GM19099 (cell line): ENCODE measurements at regions not wholly inside any gene's neighbourhood (a gene's known extent, or its start where the extent isn't known, plus 50 kb on each side); places are given as distances from the start of the nearest gene placed in this dataset.

Experiments
- POLR2A ChIP-seq: IDR thresholded peaks from 3 replicates; pipeline ENCODE4 v1.6.1; 2011; ENCODE audit warnings: low read depth; ENCODE audit not compliant: insufficient read length; ENCODE audit errors: extremely low read depth

- TF ChIP-seq POLR2A: no peak
These were observed 469.5 kb upstream of the ZMIZ1 start for GRCh38 chr10:78599122-78599853.

- no peak for TF ChIP-seq POLR2A
These were observed 468.6 kb upstream of the ZMIZ1 start for GRCh38 chr10:78600121-78600665.

- TF ChIP-seq POLR2A: no peak
These were observed 468.0 kb upstream of the ZMIZ1 start for GRCh38 chr10:78600740-78601139.

GRCh38 chr10:78602201-78602932 lies 466.4 kb upstream of the ZMIZ1 start:
- no peak for TF ChIP-seq POLR2A

- TF ChIP-seq POLR2A: no peak
These were observed 464.5 kb upstream of the ZMIZ1 start for GRCh38 chr10:78604286-78604685.

- no peak for TF ChIP-seq POLR2A
These were observed 464.0 kb upstream of the ZMIZ1 start for GRCh38 chr10:78604721-78605120.

- TF ChIP-seq POLR2A: no peak
These were observed 462.9 kb upstream of the ZMIZ1 start for GRCh38 chr10:78605800-78606350.

- TF ChIP-seq POLR2A: no peak
These were observed 458.8 kb upstream of the ZMIZ1 start for GRCh38 chr10:78609976-78610375.

- no peak for TF ChIP-seq POLR2A
These were observed 455.6 kb upstream of the ZMIZ1 start for GRCh38 chr10:78613132-78613531.

- no peak for TF ChIP-seq POLR2A
These were observed 454.5 kb upstream of the ZMIZ1 start for GRCh38 chr10:78614267-78614666.

- no peak for TF ChIP-seq POLR2A
These were observed 454.0 kb upstream of the ZMIZ1 start for GRCh38 chr10:78614744-78615143.

GRCh38 chr10:78616125-78616695 lies 452.6 kb upstream of the ZMIZ1 start:
- TF ChIP-seq POLR2A: no peak

GRCh38 chr10:78617115-78617514 lies 451.7 kb upstream of the ZMIZ1 start:
- TF ChIP-seq POLR2A: no peak

- no peak for TF ChIP-seq POLR2A
These were observed 451.1 kb upstream of the ZMIZ1 start for GRCh38 chr10:78617631-78618030.

GRCh38 chr10:78618050-78618449 lies 450.7 kb upstream of the ZMIZ1 start:
- no peak for TF ChIP-seq POLR2A
